Left lung (tissue), 4 donors: ENCODE measurements at regions not wholly inside any gene's neighbourhood (a gene's known extent, or its start where the extent isn't known, plus 50 kb on each side); places are given as distances from the start of the nearest gene placed in this dataset.

ENCODE experiments used
- ATAC-seq: fragments of 200-7000 bp; cut with Tn5 transposase; one replicate; pipeline ENCODE4 v1.9.1; 2020; ENCODE audit warnings: moderate library complexity
- DNase-seq, 4 donors: peaks; one replicate each; pipeline ENCODE4 v3.0.0-alpha.2; 2013 to 2020
- H3K27ac ChIP-seq, 2 donors: fragments of 200-600 bp; sonication (generic) in 1 of 2; one replicate each; pipeline versions ENCODE4 v1.5.0 to v1.8.0; 2020 to 2021
- H3K27me3 ChIP-seq, 2 donors: fragments of 200-600 bp; sonication (generic) in 1 of 2; one replicate each; pipeline versions ENCODE4 v1.5.0 to v1.8.0; 2020 to 2021
- H3K36me3 ChIP-seq, 2 donors: fragments of 200-600 bp; sonication (generic) in 1 of 2; one replicate each; pipeline versions ENCODE4 v1.5.0 to v1.8.0; 2020 to 2021
- H3K4me1 ChIP-seq, 2 donors: fragments of 200-600 bp; one replicate each; pipeline ENCODE4 v1.8.0; 2021
- H3K4me3 ChIP-seq, 2 donors: fragments of 200-600 bp; sonication (generic) in 1 of 2; one replicate each; pipeline versions ENCODE4 v1.5.0 to v1.8.0; 2020 to 2021; ENCODE audit warnings: mild to moderate bottlenecking in 1 of 2
- H3K9me3 ChIP-seq, 2 donors: fragments of 200-600 bp; sonication (generic) in 1 of 2; one replicate each; pipeline versions ENCODE4 v1.5.0 to v1.8.0; 2020 to 2021
- intact Hi-C, 2 donors: fragments of 100-400 bp; cut with DNase I; formaldehyde crosslinking; loops; one replicate each; pipeline versions ENCODE4 v1.11.2 to v1.14.2; 2022
- TF ChIP-seq, protein P1 (sequence below), 2 donors: fragments of 200-600 bp; sonication (generic) in 1 of 2; IDR thresholded peaks; one replicate each; pipeline versions ENCODE4 v1.5.0 to v1.8.0; 2021; ENCODE audit warnings: antibody characterized with exemption in 2 of 2
- donor health status: DM: no; HTN: yes; CAD: no.
- donor health status: DM: no; HTN: no; CAD: no.

- DNase-seq (peak in 1 of 4 donors; percentile 67), ATAC-seq (no peak)
- no peaks in the 10 kb centered on the region for H3K9me3 ChIP-seq
- no peaks in the 10 kb centered on the region for H3K4me1 ChIP-seq
- no peak overlapping the region for H3K4me3 ChIP-seq
- H3K27me3 ChIP-seq = no peaks in the 10 kb centered on the region
- intact Hi-C loops = no loop called here
- TF ChIP-seq, protein P1, sequence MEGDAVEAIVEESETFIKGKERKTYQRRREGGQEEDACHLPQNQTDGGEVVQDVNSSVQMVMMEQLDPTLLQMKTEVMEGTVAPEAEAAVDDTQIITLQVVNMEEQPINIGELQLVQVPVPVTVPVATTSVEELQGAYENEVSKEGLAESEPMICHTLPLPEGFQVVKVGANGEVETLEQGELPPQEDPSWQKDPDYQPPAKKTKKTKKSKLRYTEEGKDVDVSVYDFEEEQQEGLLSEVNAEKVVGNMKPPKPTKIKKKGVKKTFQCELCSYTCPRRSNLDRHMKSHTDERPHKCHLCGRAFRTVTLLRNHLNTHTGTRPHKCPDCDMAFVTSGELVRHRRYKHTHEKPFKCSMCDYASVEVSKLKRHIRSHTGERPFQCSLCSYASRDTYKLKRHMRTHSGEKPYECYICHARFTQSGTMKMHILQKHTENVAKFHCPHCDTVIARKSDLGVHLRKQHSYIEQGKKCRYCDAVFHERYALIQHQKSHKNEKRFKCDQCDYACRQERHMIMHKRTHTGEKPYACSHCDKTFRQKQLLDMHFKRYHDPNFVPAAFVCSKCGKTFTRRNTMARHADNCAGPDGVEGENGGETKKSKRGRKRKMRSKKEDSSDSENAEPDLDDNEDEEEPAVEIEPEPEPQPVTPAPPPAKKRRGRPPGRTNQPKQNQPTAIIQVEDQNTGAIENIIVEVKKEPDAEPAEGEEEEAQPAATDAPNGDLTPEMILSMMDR (IDR thresholded peaks at IDR 0.05) = no peak
- H3K27ac ChIP-seq = peak overlapping the region in 1 of 2 donors; percentile 33
- H3K36me3 ChIP-seq = no peaks in the 10 kb centered on the region
Measured at GRCh38 chr9:13020146-13021040, 245.6 kb downstream of the LURAP1L start.

DNA sequence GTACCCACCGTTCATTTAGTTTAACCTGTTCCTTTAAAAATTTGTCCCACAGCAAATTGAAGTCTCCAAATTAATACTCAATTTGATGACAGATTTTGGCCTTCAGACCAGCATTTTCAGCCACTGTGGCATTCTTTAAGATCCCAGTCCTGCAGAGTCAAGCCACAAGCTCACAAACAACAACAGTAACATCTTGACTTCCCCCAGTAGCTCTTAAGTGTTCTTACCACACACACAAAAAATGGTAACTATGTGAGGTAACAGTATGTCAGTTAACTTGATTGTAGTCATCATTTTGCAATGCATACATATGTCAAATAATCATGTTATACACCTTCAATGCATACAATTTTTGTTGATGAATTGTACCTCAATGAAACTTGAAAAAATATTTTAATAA is 247.9 kb downstream of the LURAP1L start:
- TF ChIP-seq, protein P1 (IDR thresholded peaks at IDR 0.05) = no peak
- Histone ChIP-seq H3K27ac (no peak overlapping the region), H3K4me3 (no peak overlapping the region), H3K36me3 (no peaks in the 10 kb centered on the region), H3K27me3 (no peaks in the 10 kb centered on the region), H3K9me3 (no peaks in the 10 kb centered on the region), H3K4me1 (no peaks in the 10 kb centered on the region)
- intact Hi-C loops = no loop called here
- ATAC-seq (no peak), DNase-seq (no peak)

- no peak overlapping the region for H3K4me3 ChIP-seq
- no peak overlapping the region for H3K27ac ChIP-seq
- no peaks in the 10 kb centered on the region for H3K4me1 ChIP-seq
- H3K27me3 ChIP-seq = no peaks in the 10 kb centered on the region
- H3K9me3 ChIP-seq = no peaks in the 10 kb centered on the region
- peak; percentile 86 for ATAC-seq
- TF ChIP-seq, protein P1 (IDR thresholded peaks at IDR 0.05) = no peak
- DNase-seq = no peak
- intact Hi-C loops = no loop called here
- no peaks in the 10 kb centered on the region for H3K36me3 ChIP-seq
Measured at GRCh38 chr9:13023498-13023897, 248.7 kb downstream of the LURAP1L start.

DNA sequence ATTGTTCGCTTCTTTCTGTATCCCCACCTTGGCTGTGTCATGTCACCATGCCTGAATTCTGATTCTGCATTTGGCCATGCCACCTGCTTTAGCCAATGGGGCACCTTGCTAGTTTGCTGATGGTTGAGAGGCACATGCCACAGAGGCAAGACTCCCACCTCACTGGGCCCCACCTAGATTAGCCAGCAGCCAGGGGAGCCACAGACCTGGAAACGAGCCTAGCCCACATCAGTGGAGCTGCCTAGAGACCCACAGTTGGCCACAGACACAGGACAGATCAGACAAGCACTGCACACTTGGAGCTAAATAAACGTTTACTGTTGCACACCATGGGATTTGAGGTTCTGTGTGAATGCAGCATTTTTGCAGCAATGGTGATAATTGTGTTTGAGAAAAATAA is 252.1 kb downstream of the LURAP1L start:
- TF ChIP-seq, protein P1 (IDR thresholded peaks at IDR 0.05) = no peak
- ATAC-seq (no peak), DNase-seq (no peak)
- no peaks in the 10 kb centered on the region for H3K27me3 ChIP-seq
- H3K4me1 ChIP-seq = no peaks in the 10 kb centered on the region
- H3K9me3 ChIP-seq = no peaks in the 10 kb centered on the region
- intact Hi-C loops = no loop called here
- no peak overlapping the region for H3K4me3 ChIP-seq
- no peak overlapping the region for H3K27ac ChIP-seq
- no peaks in the 10 kb centered on the region for H3K36me3 ChIP-seq

- no peaks in the 10 kb centered on the region for H3K9me3 ChIP-seq
- ATAC-seq = no peak
- H3K4me3 ChIP-seq = no peak overlapping the region
- no peak for DNase-seq
- H3K27me3 ChIP-seq = no peaks in the 10 kb centered on the region
- TF ChIP-seq, protein P1 (IDR thresholded peaks at IDR 0.05) = no peak
- no peaks in the 10 kb centered on the region for H3K36me3 ChIP-seq
- H3K27ac ChIP-seq = no peak overlapping the region
- H3K4me1 ChIP-seq = no peaks in the 10 kb centered on the region
- intact Hi-C loops = no loop called here
Measured at GRCh38 chr9:13027879-13028278, 251.6 kb downstream of the MPDZ start.
